PC-3 (cell line): ENCODE measurements at regions not wholly inside any gene's neighbourhood (a gene's known extent, or its start where the extent isn't known, plus 50 kb on each side); places are given as distances from the start of the nearest gene placed in this dataset.

Source experiments
- ATAC-seq: fragments of 200-7000 bp; cut with Tn5 transposase; 2 replicates; pipeline ENCODE4 v1.9.1; 2020; ENCODE audit warnings: mild to moderate bottlenecking, moderate library complexity
- BruUV-seq: library from RNA; stranded (reverse); fragments of 400-500 nt; replicated peaks from 2 replicates; lab custom pipeline; 2021; lab: Mats Ljungman, UMichigan
- CTCF ChIA-PET: fragments of 300-600 bp; sonication (Branson Sonifier 250); formaldehyde crosslinking; loops from one replicate; lab custom pipeline; 2022; ENCODE audit warnings: antibody characterized with exemption; lab: Charles Lee
- POLR2A ChIA-PET: fragments of 300-600 bp; sonication (Branson Sonifier 250); formaldehyde crosslinking; loops from one replicate; lab custom pipeline; 2022; ENCODE audit warnings: antibody characterized with exemption; ENCODE audit not compliant: unreplicated experiment; lab: Charles Lee
- DNase-seq: peaks from one replicate; pipeline ENCODE4 v3.0.0-alpha.2; 2015
- H2AFZ ChIP-seq: fragments of 300-600 bp; sonication (generic); 2 replicates; pipeline ENCODE4 v1.6.0; 2016; ENCODE audit warnings: antibody characterized with exemption, low read length
- H3F3A ChIP-seq: fragments of 300-600 bp; sonication (generic); one replicate; pipeline ENCODE4 v1.6.0; 2017; ENCODE audit warnings: antibody characterized with exemption, low read length, control low read depth, mild to moderate bottlenecking; ENCODE audit not compliant: unreplicated experiment
- H3K27ac ChIP-seq: fragments of 300-600 bp; sonication (generic); 2 replicates; pipeline ENCODE4 v1.5.1; 2016; ENCODE audit warnings: mild to moderate bottlenecking, low read length
- H3K27me3 ChIP-seq: fragments of 300-600 bp; sonication (generic); 2 replicates; pipeline ENCODE4 v1.6.1; 2016; ENCODE audit warnings: low read length, mixed read lengths
- H3K36me3 ChIP-seq: fragments of 300-600 bp; sonication (generic); 2 replicates; pipeline ENCODE4 v1.6.1; 2016; ENCODE audit warnings: low read depth, mixed run types, low read length, mixed read lengths
- H3K4me1 ChIP-seq: fragments of 300-600 bp; sonication (generic); 2 replicates; pipeline ENCODE4 v1.5.1; 2016; ENCODE audit warnings: low read length; ENCODE audit not compliant: insufficient read depth
- H3K4me2 ChIP-seq: fragments of 300-600 bp; sonication (generic); 2 replicates; pipeline ENCODE4 v1.6.0; 2016; ENCODE audit warnings: low read length
- H3K4me3 ChIP-seq: fragments of 300-600 bp; sonication (generic); 2 replicates; pipeline ENCODE4 v1.5.1; 2016; ENCODE audit warnings: mild to moderate bottlenecking, low read length, mixed read lengths
- H3K79me2 ChIP-seq: fragments of 300-600 bp; sonication (generic); 2 replicates; pipeline ENCODE4 v1.6.1; 2017; ENCODE audit warnings: low read length, mixed read lengths
- H3K9ac ChIP-seq: fragments of 300-600 bp; sonication (generic); 2 replicates; pipeline ENCODE4 v1.6.0; 2016; ENCODE audit warnings: mild to moderate bottlenecking, low read length
- H3K9me2 ChIP-seq: fragments of 300-600 bp; sonication (generic); replicated peaks from 2 replicates; pipeline ENCODE4 v1.6.1; 2016; ENCODE audit warnings: mixed run types, low read length, mixed read lengths
- H3K9me3 ChIP-seq: fragments of 300-600 bp; sonication (generic); 2 replicates; pipeline ENCODE4 v1.6.1; 2016; ENCODE audit warnings: low read length, mixed read lengths
- H4K20me1 ChIP-seq: fragments of 300-600 bp; sonication (generic); 2 replicates; pipeline ENCODE4 v1.6.1; 2016; ENCODE audit warnings: low read length, mixed read lengths
- CTCF ChIP-seq: fragments of 300-600 bp; sonication (generic); conservative IDR thresholded peaks from 2 replicates; pipeline ENCODE4 v1.5.1; 2017; ENCODE audit warnings: antibody characterized with exemption, low read depth, mild to moderate bottlenecking, low read length
- EZH2 ChIP-seq: fragments of 300-600 bp; sonication (generic); IDR thresholded peaks from one replicate; pipeline ENCODE4 v1.6.1; 2017; ENCODE audit warnings: antibody characterized with exemption, mild to moderate bottlenecking, low read length; ENCODE audit not compliant: unreplicated experiment
- EZH2phosphoT487 ChIP-seq: fragments of 300-600 bp; sonication (generic); IDR thresholded peaks from 2 replicates; pipeline ENCODE4 v1.6.1; 2018; ENCODE audit warnings: mild to moderate bottlenecking, antibody characterized with exemption, low read length, borderline replicate concordance
- intact Hi-C: fragments of 100-400 bp; cut with micrococcal nuclease; formaldehyde crosslinking; loops from 2 replicates; pipeline ENCODE4 v1.9.0; 2023

GRCh38 chr3:72175296-72175858 is 390.4 kb upstream of the PROK2 start:
- no TSS peak for BruUV-seq
- Histone ChIP-seq H3K27me3 (peaks cover 3% of the 10 kb centered on the region; the same call in 1 of the 2 replicates), H2AFZ (no peak overlapping the region), H3K27ac (no peak overlapping the region), H3K4me3 (no peak overlapping the region), H3K9me2 (no peaks in the 10 kb centered on the region), H3K9ac (no peak overlapping the region), H3K36me3 (no peaks in the 10 kb centered on the region), H3K4me2 (no peak overlapping the region), H3K9me3 (no peaks in the 10 kb centered on the region), H3F3A (no peaks in the 10 kb centered on the region), H4K20me1 (no peaks in the 10 kb centered on the region), H3K79me2 (no peaks in the 10 kb centered on the region), H3K4me1 (no peaks in the 10 kb centered on the region)
- ChIA-PET CTCF (no interaction called here), POLR2A (no interaction called here)
- no peak for ATAC-seq
- intact Hi-C loops: no loop called here
- no peak for DNase-seq
- TF ChIP-seq EZH2 (no peak), CTCF (no peak), EZH2phosphoT487 (no peak)

GRCh38 chr3:72174890-72175289 is 389.9 kb upstream of the PROK2 start:
- DNase-seq: no peak
- Histone ChIP-seq H3K36me3 (no peaks in the 10 kb centered on the region), H3K9me2 (no peaks in the 10 kb centered on the region), H2AFZ (no peak overlapping the region), H3K27me3 (peaks cover 3% of the 10 kb centered on the region; the same call in 1 of the 2 replicates), H3K79me2 (no peaks in the 10 kb centered on the region), H3K9ac (no peak overlapping the region), H3K4me3 (no peak overlapping the region), H3K9me3 (no peaks in the 10 kb centered on the region), H3K4me2 (no peak overlapping the region), H3K4me1 (no peaks in the 10 kb centered on the region), H3F3A (no peaks in the 10 kb centered on the region), H3K27ac (no peak overlapping the region), H4K20me1 (no peaks in the 10 kb centered on the region)
- POLR2A ChIA-PET: no interaction called here
- TF ChIP-seq EZH2phosphoT487 (no peak), CTCF (no peak), EZH2 (no peak)
- no TSS peak for BruUV-seq
- CTCF ChIA-PET: no interaction called here
- intact Hi-C loops: no loop called here
- no peak for ATAC-seq

- no peak overlapping the region for H2AFZ ChIP-seq
- H3K4me1 ChIP-seq: no peaks in the 10 kb centered on the region
- intact Hi-C loops: no loop called here
- no peaks in the 10 kb centered on the region for H4K20me1 ChIP-seq
- no peak overlapping the region for H3K9ac ChIP-seq
- H3K27me3 ChIP-seq: peaks cover 3% of the 10 kb centered on the region; the same call in 1 of the 2 replicates
- DNase-seq: no peak
- no peak overlapping the region for H3K4me3 ChIP-seq
- H3F3A ChIP-seq: no peaks in the 10 kb centered on the region
- no peaks in the 10 kb centered on the region for H3K9me3 ChIP-seq
- no peak overlapping the region for H3K27ac ChIP-seq
- TF ChIP-seq EZH2: no peak
- no peak for TF ChIP-seq CTCF
- no peak for TF ChIP-seq EZH2phosphoT487
- no TSS peak for BruUV-seq
- H3K4me2 ChIP-seq: no peak overlapping the region
- POLR2A ChIA-PET: no interaction called here
- no peaks in the 10 kb centered on the region for H3K9me2 ChIP-seq
- H3K79me2 ChIP-seq: no peaks in the 10 kb centered on the region
- no peaks in the 10 kb centered on the region for H3K36me3 ChIP-seq
- ATAC-seq: no peak
- CTCF ChIA-PET: interaction anchor here (0.5 kb wide), 1 partner anchor 648 kb away, joined by 3 read pairs; no protein-coding TSS in a partner anchor
Observed at GRCh38 chr3:72174040-72174439, 389.1 kb upstream of the PROK2 start.
